GM23338 (cell line): ENCODE measurements at regions not wholly inside any gene's neighbourhood (a gene's known extent, or its start where the extent isn't known, plus 50 kb on each side); places are given as distances from the start of the nearest gene placed in this dataset.

Source experiments
- EZH2 ChIP-seq: fragments of 200-600 bp; sonication (generic); IDR thresholded peaks from one replicate; pipeline ENCODE4 v1.8.0; 2017; ENCODE audit warnings: antibody characterized with exemption, mild to moderate bottlenecking, low read depth; ENCODE audit not compliant: unreplicated experiment
- POLR2AphosphoS5 ChIP-seq: IDR thresholded peaks from 2 replicates; pipeline ENCODE4 v1.6.1; 2016; ENCODE audit warnings: antibody characterized with exemption, low read depth
- TF ChIP-seq, protein P1 (sequence below): IDR thresholded peaks from one replicate; pipeline ENCODE4 v1.6.1; 2018; ENCODE audit warnings: antibody characterized with exemption; ENCODE audit not compliant: unreplicated experiment
- TF ChIP-seq, protein P2 (sequence below), 2 experiments: fragments of 200-600 bp in 1 of 2; sonication (generic) in 1 of 2; conservative IDR thresholded peaks; 2 replicates each; pipeline versions ENCODE4 v1.5.1 to v1.6.1; 2016 to 2017; ENCODE audit warnings: antibody characterized with exemption in 2 of 2, low read depth in 2 of 2, mild to moderate bottlenecking in 2 of 2, moderate library complexity in 1 of 2

DNA sequence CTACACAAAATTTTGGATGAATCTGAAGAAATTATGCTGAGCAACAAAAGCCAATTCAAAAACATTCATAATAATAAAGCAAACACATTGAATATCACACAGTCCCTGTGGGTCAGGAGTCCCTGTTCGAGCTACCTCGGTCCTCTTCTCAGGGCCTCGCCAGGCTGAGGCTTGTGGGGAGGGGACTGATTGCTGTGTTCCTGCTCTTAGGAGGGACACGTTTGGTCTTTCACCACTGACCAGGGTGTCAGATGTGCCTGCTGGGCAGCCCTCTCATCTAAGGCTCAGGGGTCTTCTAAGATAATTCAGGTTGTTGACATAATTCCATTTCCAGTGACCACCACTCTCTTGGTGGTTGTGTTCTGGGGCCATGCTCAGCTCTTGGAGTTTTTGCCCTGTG is 233.8 kb upstream of the PPP2R2D start:
- TF ChIP-seq, protein P1, sequence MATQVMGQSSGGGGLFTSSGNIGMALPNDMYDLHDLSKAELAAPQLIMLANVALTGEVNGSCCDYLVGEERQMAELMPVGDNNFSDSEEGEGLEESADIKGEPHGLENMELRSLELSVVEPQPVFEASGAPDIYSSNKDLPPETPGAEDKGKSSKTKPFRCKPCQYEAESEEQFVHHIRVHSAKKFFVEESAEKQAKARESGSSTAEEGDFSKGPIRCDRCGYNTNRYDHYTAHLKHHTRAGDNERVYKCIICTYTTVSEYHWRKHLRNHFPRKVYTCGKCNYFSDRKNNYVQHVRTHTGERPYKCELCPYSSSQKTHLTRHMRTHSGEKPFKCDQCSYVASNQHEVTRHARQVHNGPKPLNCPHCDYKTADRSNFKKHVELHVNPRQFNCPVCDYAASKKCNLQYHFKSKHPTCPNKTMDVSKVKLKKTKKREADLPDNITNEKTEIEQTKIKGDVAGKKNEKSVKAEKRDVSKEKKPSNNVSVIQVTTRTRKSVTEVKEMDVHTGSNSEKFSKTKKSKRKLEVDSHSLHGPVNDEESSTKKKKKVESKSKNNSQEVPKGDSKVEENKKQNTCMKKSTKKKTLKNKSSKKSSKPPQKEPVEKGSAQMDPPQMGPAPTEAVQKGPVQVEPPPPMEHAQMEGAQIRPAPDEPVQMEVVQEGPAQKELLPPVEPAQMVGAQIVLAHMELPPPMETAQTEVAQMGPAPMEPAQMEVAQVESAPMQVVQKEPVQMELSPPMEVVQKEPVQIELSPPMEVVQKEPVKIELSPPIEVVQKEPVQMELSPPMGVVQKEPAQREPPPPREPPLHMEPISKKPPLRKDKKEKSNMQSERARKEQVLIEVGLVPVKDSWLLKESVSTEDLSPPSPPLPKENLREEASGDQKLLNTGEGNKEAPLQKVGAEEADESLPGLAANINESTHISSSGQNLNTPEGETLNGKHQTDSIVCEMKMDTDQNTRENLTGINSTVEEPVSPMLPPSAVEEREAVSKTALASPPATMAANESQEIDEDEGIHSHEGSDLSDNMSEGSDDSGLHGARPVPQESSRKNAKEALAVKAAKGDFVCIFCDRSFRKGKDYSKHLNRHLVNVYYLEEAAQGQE: no peak
- TF ChIP-seq, protein P2, sequence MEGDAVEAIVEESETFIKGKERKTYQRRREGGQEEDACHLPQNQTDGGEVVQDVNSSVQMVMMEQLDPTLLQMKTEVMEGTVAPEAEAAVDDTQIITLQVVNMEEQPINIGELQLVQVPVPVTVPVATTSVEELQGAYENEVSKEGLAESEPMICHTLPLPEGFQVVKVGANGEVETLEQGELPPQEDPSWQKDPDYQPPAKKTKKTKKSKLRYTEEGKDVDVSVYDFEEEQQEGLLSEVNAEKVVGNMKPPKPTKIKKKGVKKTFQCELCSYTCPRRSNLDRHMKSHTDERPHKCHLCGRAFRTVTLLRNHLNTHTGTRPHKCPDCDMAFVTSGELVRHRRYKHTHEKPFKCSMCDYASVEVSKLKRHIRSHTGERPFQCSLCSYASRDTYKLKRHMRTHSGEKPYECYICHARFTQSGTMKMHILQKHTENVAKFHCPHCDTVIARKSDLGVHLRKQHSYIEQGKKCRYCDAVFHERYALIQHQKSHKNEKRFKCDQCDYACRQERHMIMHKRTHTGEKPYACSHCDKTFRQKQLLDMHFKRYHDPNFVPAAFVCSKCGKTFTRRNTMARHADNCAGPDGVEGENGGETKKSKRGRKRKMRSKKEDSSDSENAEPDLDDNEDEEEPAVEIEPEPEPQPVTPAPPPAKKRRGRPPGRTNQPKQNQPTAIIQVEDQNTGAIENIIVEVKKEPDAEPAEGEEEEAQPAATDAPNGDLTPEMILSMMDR (conservative IDR thresholded peaks at IDR 0.05; ENCODE audit: low read depth in 2 of 2): no peak
- TF ChIP-seq POLR2AphosphoS5: no peak
- no peak for TF ChIP-seq EZH2
